Activated naive CD4-positive, alpha-beta T cell treated with anti-CD3 and anti-CD28 coated beads, Interleukin-2, amount 50 U/mL, for 72 hours (primary cell): ENCODE measurements at regions not wholly inside any gene's neighbourhood (a gene's known extent, or its start where the extent isn't known, plus 50 kb on each side); places are given as distances from the start of the nearest gene placed in this dataset.
A peak's percentile ranks its signal among the peaks of the same experiment; 100 is the strongest.

Experiments
- ATAC-seq, 2 donors: fragments of 150-1000 bp; cut with Tn5 transposase; 2 replicates each; pipeline ENCODE4 v1.10.0; 2021; ENCODE audit warnings: mild to moderate bottlenecking in 2 of 2, moderate library complexity in 2 of 2
- DNase-seq, 2 donors: peaks; one replicate each; pipeline ENCODE4 v3.0.0; 2021 to 2022; ENCODE audit warnings: low spot score in 2 of 2
- H3K27ac Mint-ChIP-seq, 2 donors: one replicate each; pipeline ENCODE4 v1.8.0; 2022; ENCODE audit warnings: mild to moderate bottlenecking in 2 of 2, mixed read lengths in 2 of 2
- H3K36me3 Mint-ChIP-seq, 2 donors: one replicate each; pipeline ENCODE4 v1.8.0; 2022; ENCODE audit warnings: mixed read lengths in 2 of 2
- H3K9me3 Mint-ChIP-seq, 2 donors: one replicate each; pipeline ENCODE4 v1.8.0; 2022; ENCODE audit warnings: mixed read lengths in 2 of 2

GRCh38 chr5:143929486-143929885 lies 117.5 kb downstream of the HMHB1 start:
- H3K9me3 Mint-ChIP-seq, result peaks cover 3 to 15% of the 10 kb centered on the region in 2 donors
- no peak overlapping the region for H3K27ac Mint-ChIP-seq
- DNase-seq, result no peak
- no peak for ATAC-seq
- peaks cover 0 to 16% of the 10 kb centered on the region in 2 donors for H3K36me3 Mint-ChIP-seq

DNA sequence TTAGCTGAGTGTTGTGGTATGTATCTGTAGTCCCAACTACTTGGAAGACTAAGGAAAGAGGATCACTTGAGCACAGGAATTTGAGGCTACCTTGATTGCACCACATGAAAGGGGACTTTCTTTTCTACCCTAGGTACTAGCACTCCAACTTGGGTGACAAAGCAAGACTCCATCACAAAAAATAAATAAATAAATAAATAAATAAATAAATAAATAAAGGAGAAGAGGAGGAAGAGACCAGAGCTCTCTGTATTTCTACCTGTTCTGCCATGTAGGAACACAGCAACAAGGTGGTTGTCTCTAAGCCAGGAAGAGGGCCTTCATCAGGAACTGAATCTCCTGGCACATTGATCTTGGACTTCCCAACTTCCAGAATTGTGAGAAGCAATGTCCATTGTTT lies 118.6 kb downstream of the HMHB1 start:
- ATAC-seq, result no peak
- H3K36me3 Mint-ChIP-seq, result peaks cover 0 to 23% of the 10 kb centered on the region in 2 donors
- DNase-seq, result no peak
- peaks cover 7 to 18% of the 10 kb centered on the region in 2 donors for H3K9me3 Mint-ChIP-seq
- no peak overlapping the region for H3K27ac Mint-ChIP-seq

DNA sequence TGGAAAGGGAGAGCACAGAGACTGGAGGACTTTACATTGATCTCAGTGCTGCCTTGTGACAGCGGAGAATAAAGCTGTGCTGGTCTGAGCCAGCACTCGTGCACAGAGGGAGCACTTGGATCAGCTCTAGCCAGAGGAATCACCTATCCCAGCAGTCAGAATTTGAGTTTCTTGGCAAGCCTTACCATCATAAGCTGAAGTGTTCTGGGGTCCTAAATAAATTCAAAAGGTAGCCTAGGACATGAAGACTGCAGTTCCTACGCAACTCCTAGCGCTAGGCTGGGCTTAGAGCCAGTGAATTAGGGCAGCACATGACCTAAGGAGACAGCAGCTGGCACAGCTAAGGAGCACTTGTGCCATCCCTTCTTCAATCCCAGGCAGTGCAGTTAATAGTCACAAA lies 119.5 kb downstream of the HMHB1 start:
- no peak overlapping the region for H3K27ac Mint-ChIP-seq
- ATAC-seq (no peak), DNase-seq (no peak)
- H3K9me3 Mint-ChIP-seq, result peaks cover 7 to 18% of the 10 kb centered on the region in 2 donors
- peaks cover 0 to 23% of the 10 kb centered on the region in 2 donors for H3K36me3 Mint-ChIP-seq

- DNase-seq, result no peak
- peaks cover 7 to 18% of the 10 kb centered on the region in 2 donors for H3K9me3 Mint-ChIP-seq
- H3K36me3 Mint-ChIP-seq, result peaks cover 0 to 23% of the 10 kb centered on the region in 2 donors
- no peak for ATAC-seq
- no peak overlapping the region for H3K27ac Mint-ChIP-seq
These were observed 120.0 kb downstream of the HMHB1 start for GRCh38 chr5:143931986-143932385.

DNA sequence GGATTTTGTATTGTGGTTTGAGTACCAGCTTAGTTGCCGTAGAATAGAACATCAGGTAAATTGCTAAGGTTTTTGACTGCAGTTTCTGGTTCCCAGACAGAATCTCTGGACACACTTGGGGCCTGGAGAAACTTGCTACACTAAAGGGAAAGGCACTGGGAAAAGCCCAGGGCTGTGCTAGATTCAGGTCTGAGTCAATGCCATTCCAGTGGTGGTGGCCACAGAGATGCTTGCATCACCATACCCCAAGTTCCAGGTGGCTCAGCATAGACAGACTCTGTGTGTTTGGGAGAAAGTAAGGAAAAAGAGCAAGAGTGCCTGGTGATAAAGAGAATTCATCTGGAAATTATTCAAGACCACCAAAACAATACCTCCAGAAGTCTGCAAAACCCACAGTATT lies 120.6 kb downstream of the HMHB1 start:
- H3K27ac Mint-ChIP-seq, result no peak overlapping the region
- no peak for ATAC-seq
- DNase-seq, result no peak
- peaks cover 0 to 23% of the 10 kb centered on the region in 2 donors for H3K36me3 Mint-ChIP-seq
- H3K9me3 Mint-ChIP-seq, result peaks cover 7 to 18% of the 10 kb centered on the region in 2 donors

DNA sequence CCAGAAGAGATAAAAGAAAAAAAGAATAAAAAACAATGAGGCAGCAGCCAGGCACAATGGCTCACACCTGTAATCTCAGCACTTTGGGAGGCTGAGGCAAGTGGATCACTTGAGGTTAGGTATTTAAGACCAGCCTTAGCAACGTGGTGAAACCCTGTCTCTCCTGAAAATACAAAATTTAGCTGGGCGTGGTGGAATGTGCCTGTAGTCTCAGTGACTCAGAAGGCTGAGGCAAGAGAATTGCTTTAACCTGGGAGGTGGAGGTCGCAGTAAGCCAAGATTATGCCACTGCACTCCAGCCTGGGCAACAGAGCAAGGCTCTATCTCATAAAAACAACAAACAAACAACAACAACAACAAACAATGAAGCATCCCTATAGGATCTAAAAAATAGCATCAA lies 121.5 kb downstream of the HMHB1 start:
- no peak for ATAC-seq

DNA sequence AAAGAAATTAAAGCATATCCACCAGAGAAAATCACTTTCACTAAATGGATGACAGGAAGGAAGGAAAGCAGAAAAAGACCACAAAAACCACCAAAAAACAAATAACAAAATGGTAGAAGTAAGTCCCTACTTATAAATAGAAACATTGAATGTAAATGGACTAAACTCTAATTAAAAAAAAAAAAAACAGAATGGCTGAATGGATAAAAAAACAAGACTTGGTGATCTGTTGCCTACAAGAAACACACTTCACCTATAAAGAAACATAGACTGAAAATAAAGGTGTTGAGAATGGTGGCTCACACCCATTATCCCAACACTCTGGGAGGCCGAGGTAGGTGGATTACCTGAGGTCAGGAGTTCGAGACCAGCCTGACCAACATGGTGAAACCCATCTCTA lies 122.9 kb downstream of the HMHB1 start:
- DNase-seq (no peak), ATAC-seq (no peak)
- Mint-ChIP-seq H3K27ac (no peak overlapping the region), H3K9me3 (peaks cover 7 to 21% of the 10 kb centered on the region in 2 donors), H3K36me3 (peaks cover 0 to 23% of the 10 kb centered on the region in 2 donors)

More for the DNA sequence above, 121.5 kb downstream of the HMHB1 start:
- no peak for DNase-seq
- no peak overlapping the region for H3K27ac Mint-ChIP-seq
- peaks cover 0 to 23% of the 10 kb centered on the region in 2 donors for H3K36me3 Mint-ChIP-seq
- H3K9me3 Mint-ChIP-seq, result peaks cover 7 to 15% of the 10 kb centered on the region in 2 donors

DNA sequence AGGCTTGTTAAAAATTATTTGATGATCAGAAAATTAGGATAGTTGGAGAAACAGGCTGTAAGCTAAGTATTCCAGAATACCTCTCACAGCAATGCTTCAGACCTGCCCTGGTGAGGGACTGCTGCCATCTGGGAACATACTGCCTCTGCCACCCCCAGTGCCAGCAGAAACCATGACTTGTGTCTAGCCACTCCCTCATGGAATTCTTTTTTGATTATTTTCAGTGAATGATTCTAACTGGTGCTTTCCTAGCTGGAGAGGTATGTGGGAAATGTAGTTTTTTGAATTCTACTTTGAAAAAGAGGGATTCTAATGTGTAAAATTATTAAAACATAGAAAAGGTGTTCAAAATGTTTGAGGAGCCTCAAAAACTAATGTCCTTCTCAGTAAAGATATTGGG lies 126.3 kb downstream of the HMHB1 start:
- H3K9me3 Mint-ChIP-seq, result peaks cover 8 to 22% of the 10 kb centered on the region in 2 donors
- no peak for DNase-seq
- ATAC-seq, result no peak
- no peak overlapping the region for H3K27ac Mint-ChIP-seq
- H3K36me3 Mint-ChIP-seq, result peaks cover 10 to 18% of the 10 kb centered on the region in 2 donors

DNA sequence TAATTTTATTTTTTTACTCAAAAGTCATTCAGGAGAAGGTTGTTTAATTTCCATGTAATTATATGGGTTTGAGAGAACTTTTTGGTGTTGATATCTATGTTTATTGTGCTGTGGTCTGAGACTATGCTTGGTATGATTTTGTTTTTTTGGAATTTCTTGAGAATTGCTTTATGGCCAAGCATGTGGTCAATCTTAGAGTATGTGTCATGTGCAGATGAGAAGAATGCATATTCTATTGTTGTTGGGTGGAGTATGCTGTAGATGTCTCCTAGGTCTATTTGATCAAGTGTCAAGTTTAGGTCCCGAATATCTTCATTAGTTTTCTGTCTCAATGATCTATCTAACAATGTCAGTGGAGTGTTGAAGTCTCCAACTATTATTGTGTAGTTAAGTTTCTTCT lies 134.9 kb downstream of the HMHB1 start:
- no peak for DNase-seq
- ATAC-seq, result no peak
- Mint-ChIP-seq H3K36me3 (peaks cover 11 to 22% of the 10 kb centered on the region in 2 donors), H3K9me3 (peaks cover 34 to 41% of the 10 kb centered on the region in 2 donors), H3K27ac (no peak overlapping the region)

DNA sequence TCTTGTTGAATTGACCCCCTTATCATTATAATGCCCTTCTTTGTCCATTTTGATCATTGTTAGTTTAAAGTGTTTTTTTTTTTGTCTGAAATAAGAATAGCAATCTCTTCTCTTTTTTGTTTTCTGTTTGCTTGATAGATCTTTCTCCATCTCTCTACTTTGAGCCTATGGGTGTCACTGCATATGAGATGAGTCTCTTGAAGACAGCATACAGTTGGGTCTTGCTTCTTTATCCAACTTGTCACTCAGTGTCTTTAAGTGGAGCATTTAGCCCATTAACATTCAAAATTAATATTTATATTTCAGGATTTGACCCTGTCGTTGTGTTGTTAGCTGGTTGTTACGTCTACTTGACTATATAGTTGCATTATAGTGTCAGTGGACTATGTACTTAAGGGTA lies 135.4 kb downstream of the HMHB1 start:
- Mint-ChIP-seq H3K27ac (no peak overlapping the region), H3K36me3 (peaks cover 11 to 20% of the 10 kb centered on the region in 2 donors), H3K9me3 (peaks cover 34 to 41% of the 10 kb centered on the region in 2 donors)
- no peak for DNase-seq
- ATAC-seq, result no peak

DNA sequence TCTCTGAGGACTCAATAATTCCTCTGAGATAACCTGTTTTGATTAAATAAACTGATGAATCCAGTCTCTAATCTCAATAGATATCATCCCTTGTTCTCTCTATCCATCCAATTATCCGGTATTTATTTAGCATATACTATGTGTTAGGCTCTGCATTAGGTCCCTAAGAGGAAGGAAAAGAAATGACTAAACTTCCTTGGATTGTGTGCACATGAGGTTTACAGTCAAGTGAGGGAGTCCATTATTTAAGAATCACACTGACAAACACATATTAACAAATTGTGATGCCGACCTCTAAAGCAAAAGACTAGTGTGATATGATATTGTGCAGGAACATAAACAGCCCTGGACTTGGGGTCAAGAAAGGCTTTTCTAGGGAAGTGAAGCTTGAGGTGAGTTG lies 140.8 kb downstream of the HMHB1 start:
- Mint-ChIP-seq H3K27ac (no peak overlapping the region), H3K36me3 (peaks cover 0 to 4% of the 10 kb centered on the region in 2 donors), H3K9me3 (peaks cover 13 to 16% of the 10 kb centered on the region in 2 donors)
- DNase-seq, result no peak
- no peak for ATAC-seq

DNA sequence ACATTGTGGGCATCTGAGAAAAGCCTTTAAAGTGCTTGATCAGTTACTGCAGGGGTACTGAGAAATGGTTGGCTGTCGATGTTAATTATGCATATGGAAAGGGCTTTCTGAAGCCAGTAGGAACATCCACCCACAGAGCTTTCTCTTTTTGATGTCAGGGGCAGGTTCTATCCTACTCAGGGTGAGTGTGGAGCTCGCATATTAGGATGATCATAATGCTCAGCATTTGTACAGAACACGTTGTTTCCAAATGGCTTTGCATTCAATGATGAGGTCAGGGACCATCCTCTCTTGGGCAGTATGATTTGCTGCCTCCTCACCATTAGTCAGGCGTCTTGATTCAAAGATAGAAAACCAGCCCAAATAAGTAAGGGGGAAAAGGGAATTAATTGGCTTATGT lies 141.9 kb downstream of the HMHB1 start:
- H3K36me3 Mint-ChIP-seq, result peaks cover 0 to 4% of the 10 kb centered on the region in 2 donors
- peaks cover 12 to 13% of the 10 kb centered on the region in 2 donors for H3K9me3 Mint-ChIP-seq
- DNase-seq (no peak), ATAC-seq (no peak)
- no peak overlapping the region for H3K27ac Mint-ChIP-seq

GRCh38 chr5:143955141-143955540 lies 143.2 kb downstream of the HMHB1 start:
- ATAC-seq, result no peak
- H3K9me3 Mint-ChIP-seq, result peaks cover 0 to 4% of the 10 kb centered on the region in 2 donors
- H3K36me3 Mint-ChIP-seq, result peaks cover 0 to 4% of the 10 kb centered on the region in 2 donors
- no peak for DNase-seq
- no peak overlapping the region for H3K27ac Mint-ChIP-seq

GRCh38 chr5:143957455-143957854 lies 145.5 kb downstream of the HMHB1 start:
- Mint-ChIP-seq H3K36me3 (no peaks in the 10 kb centered on the region), H3K9me3 (no peaks in the 10 kb centered on the region), H3K27ac (peak overlapping the region in 1 of 2 donors; percentile 15)
- ATAC-seq (no peak), DNase-seq (no peak)

- H3K9me3 Mint-ChIP-seq, result no peaks in the 10 kb centered on the region
- H3K36me3 Mint-ChIP-seq, result no peaks in the 10 kb centered on the region
- no peak overlapping the region for H3K27ac Mint-ChIP-seq
- DNase-seq, result no peak
- no peak for ATAC-seq
These were observed 150.2 kb downstream of the HMHB1 start for GRCh38 chr5:143962201-143962600.

DNA sequence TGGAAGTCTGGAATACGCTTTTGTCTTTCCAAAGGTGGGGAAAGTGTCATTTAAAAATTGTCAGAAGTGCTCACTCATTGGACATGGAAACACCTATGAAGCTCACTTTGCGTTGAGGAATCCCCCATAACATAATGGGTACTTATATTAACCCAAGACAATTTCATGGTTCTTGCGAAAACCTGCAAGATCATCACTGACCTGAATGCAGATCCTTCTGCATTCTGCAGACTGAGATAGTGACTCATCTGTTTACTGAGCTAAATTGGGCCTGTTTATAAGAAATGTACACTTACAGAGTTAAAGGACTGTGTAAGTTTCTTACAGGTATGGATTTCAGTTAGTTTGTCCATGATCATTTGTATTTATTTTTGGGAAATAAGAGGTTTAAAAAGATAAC lies 153.0 kb downstream of the HMHB1 start:
- DNase-seq (no peak), ATAC-seq (no peak)
- Mint-ChIP-seq H3K9me3 (no peaks in the 10 kb centered on the region), H3K36me3 (no peaks in the 10 kb centered on the region), H3K27ac (no peak overlapping the region)

DNA sequence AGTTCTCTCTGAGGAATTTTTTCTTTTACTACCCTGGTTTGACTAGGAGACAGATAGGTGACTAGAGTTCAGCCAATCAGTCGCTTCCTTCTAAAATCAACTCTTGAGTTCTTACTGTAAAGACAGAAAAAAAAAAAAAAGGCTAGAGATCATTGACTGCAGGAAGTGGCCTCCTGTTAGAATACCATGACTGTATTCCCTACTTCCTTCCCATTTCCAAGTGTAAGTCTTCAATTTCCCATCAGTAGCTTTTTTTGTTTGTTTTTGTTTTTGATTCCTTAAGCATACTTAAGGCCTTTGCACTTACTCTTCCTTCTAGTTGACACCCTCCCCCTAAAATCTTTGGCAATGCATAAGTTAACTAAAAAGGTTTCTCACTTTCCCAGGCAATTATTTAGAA lies 154.3 kb downstream of the HMHB1 start:
- no peak for ATAC-seq
- Mint-ChIP-seq H3K9me3 (no peaks in the 10 kb centered on the region), H3K36me3 (no peaks in the 10 kb centered on the region), H3K27ac (no peak overlapping the region)
- no peak for DNase-seq

DNA sequence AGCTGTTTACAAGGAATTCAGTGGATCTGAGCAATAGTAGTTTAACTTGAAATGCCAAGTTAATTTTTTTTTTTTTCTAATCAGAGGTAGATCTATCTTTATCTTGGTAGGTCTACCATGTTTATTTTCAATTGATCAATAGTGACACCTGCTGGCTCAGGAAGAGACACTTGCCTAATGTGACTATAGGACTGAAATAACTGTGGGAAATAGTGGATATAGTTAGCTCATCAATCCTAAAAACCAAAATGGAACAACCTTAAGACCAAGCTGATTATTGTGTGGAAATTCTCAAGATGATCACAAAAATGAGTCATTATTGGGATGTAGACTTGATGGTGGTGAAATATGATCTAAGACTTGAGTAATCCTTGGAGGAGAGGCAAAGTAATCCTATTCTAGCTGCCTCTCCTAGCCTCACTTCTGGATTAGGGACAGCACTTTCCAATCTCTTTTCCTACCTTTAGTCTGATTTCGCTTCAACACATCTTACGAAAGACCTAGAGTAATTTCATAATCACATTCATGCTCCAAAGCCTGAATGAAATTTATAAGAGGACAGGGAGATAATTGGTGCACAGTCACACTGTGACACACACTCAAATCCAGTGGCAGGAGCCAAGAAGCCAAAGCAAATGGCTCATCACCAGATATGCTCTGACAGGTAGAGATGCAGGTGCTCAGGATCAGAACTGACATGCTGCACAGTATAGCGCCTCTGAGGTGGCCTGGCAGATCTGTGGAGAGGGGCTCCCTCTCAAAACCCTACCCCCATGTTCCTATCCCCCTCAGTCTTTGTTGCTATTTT lies 156.3 kb downstream of the HMHB1 start:
- Mint-ChIP-seq H3K36me3 (no peaks in the 10 kb centered on the region), H3K27ac (no peak overlapping the region), H3K9me3 (no peaks in the 10 kb centered on the region)
- ATAC-seq (peak; percentile 33 to 49), DNase-seq (peak in 1 of 2 donors; percentile 10)
